KMS-11 (cell line): ENCODE measurements at regions not wholly inside any gene's neighbourhood (a gene's known extent, or its start where the extent isn't known, plus 50 kb on each side); places are given as distances from the start of the nearest gene placed in this dataset.

Experiments used
- H2AFZ ChIP-seq: fragments of 200-600 bp; sonication (generic); 2 replicates; pipeline ENCODE4 v1.6.1; 2016; ENCODE audit warnings: antibody characterized with exemption, mixed run types, low read depth
- H3K27ac ChIP-seq: fragments of 200-600 bp; sonication (generic); 2 replicates; pipeline ENCODE4 v1.6.1; 2016; ENCODE audit warnings: mild to moderate bottlenecking, mixed run types
- H3K27me3 ChIP-seq: fragments of 200-600 bp; sonication (generic); 2 replicates; pipeline ENCODE4 v1.6.1; 2017; ENCODE audit warnings: mild to moderate bottlenecking, low read depth, mixed run types, moderate library complexity; ENCODE audit not compliant: insufficient read depth
- H3K36me3 ChIP-seq: fragments of 200-600 bp; sonication (generic); 2 replicates; pipeline ENCODE4 v1.6.1; 2017; ENCODE audit warnings: mild to moderate bottlenecking, mixed run types; ENCODE audit not compliant: insufficient read depth
- H3K4me1 ChIP-seq: fragments of 200-600 bp; sonication (generic); 2 replicates; pipeline ENCODE4 v1.6.1; 2016; ENCODE audit warnings: mild to moderate bottlenecking, low read depth, mixed run types; ENCODE audit not compliant: poor library complexity, severe bottlenecking
- H3K4me2 ChIP-seq: fragments of 200-600 bp; sonication (generic); 2 replicates; pipeline ENCODE4 v1.7.0; 2016; ENCODE audit warnings: mild to moderate bottlenecking, mixed run types
- H3K4me3 ChIP-seq: fragments of 200-600 bp; sonication (generic); IDR thresholded peaks from 2 replicates; pipeline ENCODE4 v1.6.1; 2017; ENCODE audit warnings: low read depth, low read length, mixed read lengths; ENCODE audit not compliant: insufficient read depth
- H3K79me2 ChIP-seq: fragments of 200-600 bp; sonication (generic); 2 replicates; pipeline ENCODE4 v1.6.1; 2016; ENCODE audit warnings: low read depth, mixed run types; ENCODE audit not compliant: insufficient read depth
- H3K9ac ChIP-seq: fragments of 200-600 bp; sonication (generic); 2 replicates; pipeline ENCODE4 v1.6.1; 2016; ENCODE audit warnings: mild to moderate bottlenecking, mixed run types
- H4K20me1 ChIP-seq: fragments of 200-600 bp; sonication (generic); 2 replicates; pipeline ENCODE4 v1.6.1; 2016; ENCODE audit warnings: mild to moderate bottlenecking, mixed run types; ENCODE audit not compliant: insufficient read depth
- CTCF ChIP-seq: fragments of 200-600 bp; sonication (generic); conservative IDR thresholded peaks from 2 replicates; pipeline ENCODE4 v1.6.1; 2017; ENCODE audit warnings: low read depth, mild to moderate bottlenecking, antibody characterized with exemption, low read length, moderate library complexity, mixed read lengths

GRCh38 chr10:2968401-2969058, 98.8 kb upstream of the PFKP start:
- Histone ChIP-seq H3K9ac (no peak overlapping the region), H3K4me1 (no peaks in the 10 kb centered on the region), H3K36me3 (no peaks in the 10 kb centered on the region), H3K27me3 (no peaks in the 10 kb centered on the region), H2AFZ (no peak overlapping the region), H3K79me2 (no peaks in the 10 kb centered on the region), H3K27ac (no peak overlapping the region), H3K4me3 (no peak overlapping the region), H4K20me1 (no peaks in the 10 kb centered on the region), H3K4me2 (no peak overlapping the region)
- TF ChIP-seq CTCF = no peak

GRCh38 chr10:2966134-2966533, 101.2 kb upstream of the PFKP start:
- TF ChIP-seq CTCF = no peak
- no peaks in the 10 kb centered on the region for H3K36me3 ChIP-seq

GRCh38 chr10:2964632-2965296, 102.6 kb upstream of the PFKP start:
- Histone ChIP-seq H3K4me1 (no peaks in the 10 kb centered on the region), H3K36me3 (no peaks in the 10 kb centered on the region), H3K4me2 (no peak overlapping the region), H3K4me3 (no peak overlapping the region), H3K9ac (no peak overlapping the region), H3K27me3 (no peaks in the 10 kb centered on the region), H3K79me2 (no peaks in the 10 kb centered on the region), H3K27ac (no peak overlapping the region), H2AFZ (no peak overlapping the region), H4K20me1 (no peaks in the 10 kb centered on the region)
- TF ChIP-seq CTCF = no peak

More at GRCh38 chr10:2966134-2966533, 101.2 kb upstream of the PFKP start:
- no peaks in the 10 kb centered on the region for H4K20me1 ChIP-seq
- H3K9ac ChIP-seq = no peak overlapping the region
- H2AFZ ChIP-seq = no peak overlapping the region
- H3K27me3 ChIP-seq = no peaks in the 10 kb centered on the region
- no peaks in the 10 kb centered on the region for H3K79me2 ChIP-seq
- no peak overlapping the region for H3K4me2 ChIP-seq
- H3K27ac ChIP-seq = no peak overlapping the region
- no peak overlapping the region for H3K4me3 ChIP-seq
- no peaks in the 10 kb centered on the region for H3K4me1 ChIP-seq

GRCh38 chr10:2963889-2964631, 103.3 kb upstream of the PFKP start:
- Histone ChIP-seq H3K36me3 (no peaks in the 10 kb centered on the region), H3K27me3 (no peaks in the 10 kb centered on the region), H3K4me3 (no peak overlapping the region), H3K9ac (no peak overlapping the region), H4K20me1 (no peaks in the 10 kb centered on the region), H2AFZ (no peak overlapping the region), H3K4me1 (no peaks in the 10 kb centered on the region), H3K4me2 (no peak overlapping the region), H3K79me2 (no peaks in the 10 kb centered on the region), H3K27ac (no peak overlapping the region)
- TF ChIP-seq CTCF = no peak
